ENCODE measurements at regions not wholly inside any gene's neighbourhood (a gene's known extent, or its start where the extent isn't known, plus 50 kb on each side); places are given as distances from the start of the nearest gene placed in this dataset.

- TF ChIP-seq, protein P1, sequence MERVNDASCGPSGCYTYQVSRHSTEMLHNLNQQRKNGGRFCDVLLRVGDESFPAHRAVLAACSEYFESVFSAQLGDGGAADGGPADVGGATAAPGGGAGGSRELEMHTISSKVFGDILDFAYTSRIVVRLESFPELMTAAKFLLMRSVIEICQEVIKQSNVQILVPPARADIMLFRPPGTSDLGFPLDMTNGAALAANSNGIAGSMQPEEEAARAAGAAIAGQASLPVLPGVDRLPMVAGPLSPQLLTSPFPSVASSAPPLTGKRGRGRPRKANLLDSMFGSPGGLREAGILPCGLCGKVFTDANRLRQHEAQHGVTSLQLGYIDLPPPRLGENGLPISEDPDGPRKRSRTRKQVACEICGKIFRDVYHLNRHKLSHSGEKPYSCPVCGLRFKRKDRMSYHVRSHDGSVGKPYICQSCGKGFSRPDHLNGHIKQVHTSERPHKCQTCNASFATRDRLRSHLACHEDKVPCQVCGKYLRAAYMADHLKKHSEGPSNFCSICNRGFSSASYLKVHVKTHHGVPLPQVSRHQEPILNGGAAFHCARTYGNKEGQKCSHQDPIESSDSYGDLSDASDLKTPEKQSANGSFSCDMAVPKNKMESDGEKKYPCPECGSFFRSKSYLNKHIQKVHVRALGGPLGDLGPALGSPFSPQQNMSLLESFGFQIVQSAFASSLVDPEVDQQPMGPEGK (CRISPR knock-in tag; IDR thresholded peaks at IDR 0.05; ENCODE audit: borderline replicate concordance) = no peak
- TF ChIP-seq GLIS3 (CRISPR knock-in tag; IDR thresholded peaks at IDR 0.05) = no peak
Measured at GRCh38 chr18:78390348-78390951, 589.2 kb upstream of the SALL3 start.
